ENCODE measurements at regions not wholly inside any gene's neighbourhood (a gene's known extent, or its start where the extent isn't known, plus 50 kb on each side); places are given as distances from the start of the nearest gene placed in this dataset.

DNA sequence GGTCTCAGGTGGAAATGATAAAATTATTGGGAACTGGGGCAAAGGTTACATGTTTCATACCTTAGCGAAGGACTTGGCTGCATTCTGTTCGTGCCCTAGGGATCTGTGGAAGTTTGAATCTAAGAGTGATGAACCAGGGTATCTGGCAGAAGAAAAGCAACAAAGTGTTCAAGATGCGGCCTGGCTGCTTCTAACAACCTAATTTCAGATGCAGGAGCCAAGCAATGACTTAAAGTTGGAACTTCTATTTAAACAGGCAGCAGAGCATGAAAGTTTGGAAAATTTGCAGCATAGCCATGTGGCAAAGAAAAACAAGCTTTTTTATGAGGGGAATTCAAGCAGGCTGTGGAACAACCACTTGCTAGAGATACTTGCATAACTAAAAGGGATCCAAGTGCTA is 73.5 kb downstream of the CD24 start:
- Histone ChIP-seq H3K4me3 (ENCODE audit: low read depth in 1 of 2, low read length in 2 of 2) (no peak overlapping the region), H3K36me3 (ENCODE audit: control insufficient read depth in 1 of 2, insufficient read depth in 2 of 2, low read length in 2 of 2) (no peaks in the 10 kb centered on the region), H3K27ac (ENCODE audit: low read depth, low read length) (no peak overlapping the region), H3K27me3 (ENCODE audit: control insufficient read depth in 1 of 2, insufficient read depth in 2 of 2, low read length in 2 of 2) (no peaks in the 10 kb centered on the region), H3K4me1 (ENCODE audit: control insufficient read depth in 1 of 2, insufficient read depth in 2 of 2, low read length in 2 of 2) (no peaks in the 10 kb centered on the region), H3K9me3 (ENCODE audit: control insufficient read depth in 1 of 2, low read length in 2 of 2) (peaks cover 6 to 7% of the 10 kb centered on the region in 2 donors), H3K9ac (ENCODE audit: low read depth in 1 of 2, low read length in 2 of 2) (no peak overlapping the region)

- Histone ChIP-seq H3K9me3 (ENCODE audit: control insufficient read depth in 1 of 2, low read length in 2 of 2) (peaks cover 6 to 7% of the 10 kb centered on the region in 2 donors), H3K4me1 (ENCODE audit: control insufficient read depth in 1 of 2, insufficient read depth in 2 of 2, low read length in 2 of 2) (no peaks in the 10 kb centered on the region), H3K27me3 (ENCODE audit: control insufficient read depth in 1 of 2, insufficient read depth in 2 of 2, low read length in 2 of 2) (no peaks in the 10 kb centered on the region), H3K9ac (ENCODE audit: low read depth in 1 of 2, low read length in 2 of 2) (no peak overlapping the region), H3K4me3 (ENCODE audit: low read depth in 1 of 2, low read length in 2 of 2) (no peak overlapping the region), H3K36me3 (ENCODE audit: control insufficient read depth in 1 of 2, insufficient read depth in 2 of 2, low read length in 2 of 2) (no peaks in the 10 kb centered on the region), H3K27ac (ENCODE audit: low read depth, low read length) (no peak overlapping the region)
These were observed 74.8 kb downstream of the CD24 start for GRCh38 chr6:106899697-106900096.

DNA sequence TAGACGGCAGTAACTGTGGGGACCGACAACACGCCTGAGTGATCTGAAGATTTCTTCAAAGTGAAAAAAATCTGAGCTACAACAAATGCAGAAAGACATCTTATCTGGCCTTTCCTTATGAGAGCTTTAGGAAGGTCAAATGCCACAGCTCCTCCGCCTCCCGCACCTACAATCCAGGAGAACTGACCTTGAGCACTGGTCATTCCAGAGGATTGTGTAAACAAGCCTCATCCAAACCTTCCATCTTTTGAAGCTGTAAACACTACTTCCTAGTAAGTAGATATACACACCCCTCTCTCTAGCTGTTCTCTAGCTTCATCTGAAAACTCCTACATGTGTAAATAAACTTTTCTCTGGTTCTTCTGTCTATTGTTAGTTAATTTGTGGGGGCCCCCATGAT is 76.9 kb downstream of the CD24 start:
- Histone ChIP-seq H3K9me3 (ENCODE audit: control insufficient read depth in 1 of 2, low read length in 2 of 2) (peaks cover 6 to 7% of the 10 kb centered on the region in 2 donors), H3K27me3 (ENCODE audit: control insufficient read depth in 1 of 2, insufficient read depth in 2 of 2, low read length in 2 of 2) (no peaks in the 10 kb centered on the region), H3K4me3 (ENCODE audit: low read depth in 1 of 2, low read length in 2 of 2) (no peak overlapping the region), H3K4me1 (ENCODE audit: control insufficient read depth in 1 of 2, insufficient read depth in 2 of 2, low read length in 2 of 2) (no peaks in the 10 kb centered on the region), H3K9ac (ENCODE audit: low read depth in 1 of 2, low read length in 2 of 2) (no peak overlapping the region), H3K27ac (ENCODE audit: low read depth, low read length) (no peak overlapping the region), H3K36me3 (ENCODE audit: control insufficient read depth in 1 of 2, insufficient read depth in 2 of 2, low read length in 2 of 2) (no peaks in the 10 kb centered on the region)

DNA sequence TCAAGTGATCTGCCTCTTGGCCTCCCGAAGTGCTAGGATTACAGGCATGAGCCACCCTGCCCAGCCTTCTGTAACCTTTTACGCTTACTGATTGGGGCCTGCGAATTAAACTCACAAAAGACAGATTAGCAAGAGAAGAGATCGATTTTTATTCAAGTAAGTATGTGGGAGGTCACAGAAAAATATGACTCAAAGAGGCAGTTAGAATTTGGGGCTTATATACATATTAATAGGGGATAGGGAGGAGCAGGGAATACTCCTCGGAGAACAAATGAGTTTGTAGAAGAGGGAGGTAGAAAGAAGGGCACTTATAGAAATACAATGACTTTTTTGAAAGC is 78.9 kb downstream of the CD24 start:
- H3K36me3 ChIP-seq (ENCODE audit: control insufficient read depth in 1 of 2, insufficient read depth in 2 of 2, low read length in 2 of 2) = no peaks in the 10 kb centered on the region
- H3K27ac ChIP-seq (ENCODE audit: low read depth, low read length) = no peak overlapping the region
- no peaks in the 10 kb centered on the region for H3K4me1 ChIP-seq (ENCODE audit: control insufficient read depth in 1 of 2, insufficient read depth in 2 of 2, low read length in 2 of 2)
- no peak overlapping the region for H3K9ac ChIP-seq (ENCODE audit: low read depth in 1 of 2, low read length in 2 of 2)
- H3K27me3 ChIP-seq (ENCODE audit: control insufficient read depth in 1 of 2, insufficient read depth in 2 of 2, low read length in 2 of 2) = no peaks in the 10 kb centered on the region
- H3K9me3 ChIP-seq (ENCODE audit: control insufficient read depth in 1 of 2, low read length in 2 of 2) = peaks cover 0 to under 1% of the 10 kb centered on the region in 2 donors
- no peak overlapping the region for H3K4me3 ChIP-seq (ENCODE audit: low read depth in 1 of 2, low read length in 2 of 2)

GRCh38 chr6:106894978-106895702 is 79.4 kb downstream of the CD24 start:
- no peaks in the 10 kb centered on the region for H3K27me3 ChIP-seq (ENCODE audit: control insufficient read depth in 1 of 2, insufficient read depth in 2 of 2, low read length in 2 of 2)
- H3K36me3 ChIP-seq (ENCODE audit: control insufficient read depth in 1 of 2, insufficient read depth in 2 of 2, low read length in 2 of 2) = no peaks in the 10 kb centered on the region
- H3K9ac ChIP-seq (ENCODE audit: low read depth in 1 of 2, low read length in 2 of 2) = no peak overlapping the region
- no peak overlapping the region for H3K27ac ChIP-seq (ENCODE audit: low read depth, low read length)
- no peaks in the 10 kb centered on the region for H3K4me1 ChIP-seq (ENCODE audit: control insufficient read depth in 1 of 2, insufficient read depth in 2 of 2, low read length in 2 of 2)
- H3K4me3 ChIP-seq (ENCODE audit: low read depth in 1 of 2, low read length in 2 of 2) = no peak overlapping the region
- no peaks in the 10 kb centered on the region for H3K9me3 ChIP-seq (ENCODE audit: control insufficient read depth in 1 of 2, low read length in 2 of 2)

DNA sequence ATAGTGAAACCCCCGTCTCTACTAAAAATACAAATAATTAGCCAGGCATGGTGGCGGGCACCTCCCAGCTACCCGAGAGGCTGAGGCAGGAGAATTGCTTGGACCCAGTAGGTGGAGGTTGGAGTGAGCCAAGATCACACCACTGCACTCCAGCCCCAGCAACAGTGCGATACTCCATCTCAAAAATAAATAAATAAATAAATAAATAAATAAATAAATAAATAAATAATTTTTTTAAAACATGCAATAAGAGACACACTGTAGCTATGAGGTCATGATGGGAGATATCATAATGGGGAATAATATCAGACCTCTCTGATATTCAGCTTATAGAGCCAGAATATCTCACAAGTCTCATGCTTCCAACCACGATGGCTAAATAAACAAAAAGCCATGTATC is 82.3 kb downstream of the CD24 start:
- Histone ChIP-seq H3K36me3 (ENCODE audit: control insufficient read depth in 1 of 2, insufficient read depth in 2 of 2, low read length in 2 of 2) (no peaks in the 10 kb centered on the region), H3K9me3 (ENCODE audit: control insufficient read depth in 1 of 2, low read length in 2 of 2) (no peaks in the 10 kb centered on the region), H3K27ac (ENCODE audit: low read depth, low read length) (no peak overlapping the region), H3K27me3 (ENCODE audit: control insufficient read depth in 1 of 2, insufficient read depth in 2 of 2, low read length in 2 of 2) (no peaks in the 10 kb centered on the region), H3K9ac (ENCODE audit: low read depth in 1 of 2, low read length in 2 of 2) (no peak overlapping the region), H3K4me3 (ENCODE audit: low read depth in 1 of 2, low read length in 2 of 2) (no peak overlapping the region), H3K4me1 (ENCODE audit: control insufficient read depth in 1 of 2, insufficient read depth in 2 of 2, low read length in 2 of 2) (peaks cover 8 to 14% of the 10 kb centered on the region in 2 donors)

GRCh38 chr6:106890447-106890846 is 84.1 kb downstream of the CD24 start:
- Histone ChIP-seq H3K36me3 (ENCODE audit: control insufficient read depth in 1 of 2, insufficient read depth in 2 of 2, low read length in 2 of 2) (no peaks in the 10 kb centered on the region), H3K9ac (ENCODE audit: low read depth in 1 of 2, low read length in 2 of 2) (no peak overlapping the region), H3K27ac (ENCODE audit: low read depth, low read length) (no peak overlapping the region), H3K4me3 (ENCODE audit: low read depth in 1 of 2, low read length in 2 of 2) (no peak overlapping the region), H3K4me1 (ENCODE audit: control insufficient read depth in 1 of 2, insufficient read depth in 2 of 2, low read length in 2 of 2) (peaks cover 8 to 15% of the 10 kb centered on the region in 2 donors), H3K27me3 (ENCODE audit: control insufficient read depth in 1 of 2, insufficient read depth in 2 of 2, low read length in 2 of 2) (no peaks in the 10 kb centered on the region), H3K9me3 (ENCODE audit: control insufficient read depth in 1 of 2, low read length in 2 of 2) (no peaks in the 10 kb centered on the region)

DNA sequence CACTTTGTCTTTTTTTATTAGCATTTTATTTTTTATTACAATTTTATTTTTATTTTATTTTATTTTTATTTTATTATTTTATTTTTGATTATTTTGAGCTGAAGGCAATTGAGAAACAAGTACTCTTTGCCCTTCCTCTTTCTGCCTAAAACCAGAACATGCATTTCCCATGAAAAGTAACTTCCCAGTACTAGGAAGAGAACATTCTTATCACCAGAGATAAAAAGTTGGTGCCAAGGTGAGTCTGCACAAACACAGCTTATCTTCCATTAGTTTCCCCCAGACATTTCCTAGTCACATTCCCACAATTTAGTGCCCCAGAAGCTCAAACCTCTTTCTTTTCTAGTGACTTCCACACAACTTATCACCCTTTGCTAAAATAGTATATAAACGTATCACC is 84.8 kb downstream of the CD24 start:
- H3K27ac ChIP-seq (ENCODE audit: low read depth, low read length) = no peak overlapping the region
- no peaks in the 10 kb centered on the region for H3K27me3 ChIP-seq (ENCODE audit: control insufficient read depth in 1 of 2, insufficient read depth in 2 of 2, low read length in 2 of 2)
- H3K4me3 ChIP-seq (ENCODE audit: low read depth in 1 of 2, low read length in 2 of 2) = no peak overlapping the region
- peaks cover 8 to 15% of the 10 kb centered on the region in 2 donors for H3K4me1 ChIP-seq (ENCODE audit: control insufficient read depth in 1 of 2, insufficient read depth in 2 of 2, low read length in 2 of 2)
- no peaks in the 10 kb centered on the region for H3K9me3 ChIP-seq (ENCODE audit: control insufficient read depth in 1 of 2, low read length in 2 of 2)
- no peak overlapping the region for H3K9ac ChIP-seq (ENCODE audit: low read depth in 1 of 2, low read length in 2 of 2)
- no peaks in the 10 kb centered on the region for H3K36me3 ChIP-seq (ENCODE audit: control insufficient read depth in 1 of 2, insufficient read depth in 2 of 2, low read length in 2 of 2)

DNA sequence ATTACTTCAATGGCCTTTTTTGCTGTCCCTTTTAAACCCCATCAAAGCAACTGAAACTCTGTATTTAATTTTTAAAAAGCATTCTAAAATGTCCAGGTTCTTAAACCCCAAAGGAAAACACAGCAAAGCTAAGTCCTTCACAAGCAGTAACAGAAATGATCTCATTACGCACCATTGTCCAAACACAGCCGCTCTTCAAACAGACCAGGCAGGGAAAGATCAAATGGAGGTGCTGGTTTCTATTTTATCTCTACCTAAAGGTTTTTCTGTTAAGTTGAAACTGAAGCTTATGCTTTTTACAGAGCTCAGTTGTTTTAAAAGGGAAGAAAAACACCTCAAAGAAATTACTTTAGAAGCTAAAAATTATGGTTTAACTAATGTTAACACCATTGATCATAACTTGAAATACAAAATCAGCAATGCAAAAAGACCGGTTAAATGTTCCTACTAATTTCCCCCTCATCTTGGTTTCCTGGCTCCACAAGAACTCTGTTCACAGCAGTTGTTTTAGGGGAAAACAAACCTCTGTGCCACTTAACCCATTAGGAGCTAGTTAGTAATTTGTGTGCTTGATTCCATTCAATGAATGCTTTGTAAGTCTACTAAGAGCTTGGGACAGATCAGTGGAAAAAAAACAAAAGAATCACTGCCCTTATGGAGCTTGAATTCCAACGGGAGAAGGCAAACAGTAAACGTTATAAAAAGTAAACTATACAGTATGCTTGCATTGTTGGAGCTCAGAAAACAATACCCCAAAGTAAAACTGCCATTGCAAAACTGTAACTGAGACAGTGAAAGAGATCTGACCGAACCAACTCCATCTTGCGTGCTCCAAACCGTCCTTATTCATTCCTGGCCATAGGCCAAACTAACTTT is 87.4 kb downstream of the CD24 start:
- Histone ChIP-seq H3K36me3 (ENCODE audit: control insufficient read depth in 1 of 2, insufficient read depth in 2 of 2, low read length in 2 of 2) (no peaks in the 10 kb centered on the region), H3K27me3 (ENCODE audit: control insufficient read depth in 1 of 2, insufficient read depth in 2 of 2, low read length in 2 of 2) (no peaks in the 10 kb centered on the region)

GRCh38 chr6:106886081-106886843 is 88.3 kb downstream of the CD24 start:
- no peak overlapping the region for H3K4me3 ChIP-seq (ENCODE audit: low read depth in 1 of 2, low read length in 2 of 2)
- no peaks in the 10 kb centered on the region for H3K9me3 ChIP-seq (ENCODE audit: control insufficient read depth in 1 of 2, low read length in 2 of 2)
- no peak overlapping the region for H3K9ac ChIP-seq (ENCODE audit: low read depth in 1 of 2, low read length in 2 of 2)
- peaks cover 12 to 23% of the 10 kb centered on the region in 2 donors for H3K4me1 ChIP-seq (ENCODE audit: control insufficient read depth in 1 of 2, insufficient read depth in 2 of 2, low read length in 2 of 2)
- no peak overlapping the region for H3K27ac ChIP-seq (ENCODE audit: low read depth, low read length)
- no peaks in the 10 kb centered on the region for H3K27me3 ChIP-seq (ENCODE audit: control insufficient read depth in 1 of 2, insufficient read depth in 2 of 2, low read length in 2 of 2)
- H3K36me3 ChIP-seq (ENCODE audit: control insufficient read depth in 1 of 2, insufficient read depth in 2 of 2, low read length in 2 of 2) = no peaks in the 10 kb centered on the region

More for the DNA sequence above, 87.4 kb downstream of the CD24 start:
- no peak overlapping the region for H3K27ac ChIP-seq (ENCODE audit: low read depth, low read length)
- no peak overlapping the region for H3K9ac ChIP-seq (ENCODE audit: low read depth in 1 of 2, low read length in 2 of 2)
- no peak overlapping the region for H3K4me3 ChIP-seq (ENCODE audit: low read depth in 1 of 2, low read length in 2 of 2)
- no peaks in the 10 kb centered on the region for H3K9me3 ChIP-seq (ENCODE audit: control insufficient read depth in 1 of 2, low read length in 2 of 2)
- H3K4me1 ChIP-seq (ENCODE audit: control insufficient read depth in 1 of 2, insufficient read depth in 2 of 2, low read length in 2 of 2) = peaks cover 12 to 23% of the 10 kb centered on the region in 2 donors
